Neural crest cell (in vitro differentiated cells): ENCODE measurements at regions not wholly inside any gene's neighbourhood (a gene's known extent, or its start where the extent isn't known, plus 50 kb on each side); places are given as distances from the start of the nearest gene placed in this dataset.

Experiments
- DNase-seq: peaks from one replicate; pipeline ENCODE4 v3.0.0; 2021; ENCODE audit warnings: low read depth, mixed read lengths, low spot score
- H3K27ac Mint-ChIP-seq: one replicate; pipeline ENCODE4 v1.8.0; 2021; ENCODE audit warnings: mild to moderate bottlenecking, mixed read lengths; ENCODE audit not compliant: unreplicated experiment
- H3K27me3 Mint-ChIP-seq: 2 replicates; pipeline ENCODE4 v1.8.0; 2021; ENCODE audit warnings: low read depth, mild to moderate bottlenecking, mixed read lengths
- H3K36me3 Mint-ChIP-seq: 2 replicates; pipeline ENCODE4 v1.8.0; 2021; ENCODE audit warnings: low read depth, mild to moderate bottlenecking, mixed read lengths
- H3K4me1 Mint-ChIP-seq: 2 replicates; pipeline ENCODE4 v1.8.0; 2021; ENCODE audit warnings: mixed read lengths
- H3K4me3 Mint-ChIP-seq: one replicate; pipeline ENCODE4 v1.8.0; 2021; ENCODE audit warnings: mild to moderate bottlenecking, mixed read lengths
- H3K9me3 Mint-ChIP-seq: 2 replicates; pipeline ENCODE4 v1.8.0; 2021; ENCODE audit warnings: mixed read lengths
- TF ChIP-seq, protein P1 (sequence below): fragments of 200-600 bp; sonication (generic); conservative IDR thresholded peaks from 2 replicates; pipeline ENCODE4 v1.5.0; 2021; ENCODE audit warnings: antibody characterized with exemption, mild to moderate bottlenecking

DNA sequence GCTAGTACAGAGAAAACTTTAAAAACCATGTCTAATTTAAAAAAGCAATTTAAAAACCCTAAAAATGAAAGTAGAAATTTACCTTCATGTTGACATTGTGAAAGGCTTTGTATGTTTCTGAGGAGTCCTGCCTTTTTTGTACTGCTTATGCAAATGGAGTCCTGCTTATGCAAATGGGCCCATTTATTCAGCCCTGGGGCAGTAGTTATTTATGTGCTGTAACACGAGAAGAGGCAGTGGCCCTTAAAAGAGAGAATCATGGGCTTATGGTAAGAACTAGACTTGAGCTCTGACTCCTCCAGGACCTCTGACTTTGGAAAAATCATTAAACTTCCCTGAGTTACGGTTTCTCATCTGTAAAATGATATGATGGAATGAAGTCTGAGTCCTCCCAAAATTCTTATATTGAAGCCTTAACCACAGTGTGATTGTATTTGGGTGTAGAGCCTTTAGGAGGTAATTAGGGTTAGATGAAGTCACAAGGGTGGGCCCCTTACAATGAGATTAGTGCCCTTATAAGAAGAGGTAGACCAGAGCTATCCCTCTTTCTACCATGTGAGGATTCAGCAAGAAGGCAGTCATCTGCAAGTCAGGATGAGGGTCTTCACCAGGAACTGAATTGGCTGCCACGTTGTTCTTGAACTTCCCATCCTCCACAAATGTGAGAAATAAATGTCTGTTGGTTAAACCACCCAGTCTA is 447.8 kb upstream of the CD180 start:
- TF ChIP-seq, protein P1, sequence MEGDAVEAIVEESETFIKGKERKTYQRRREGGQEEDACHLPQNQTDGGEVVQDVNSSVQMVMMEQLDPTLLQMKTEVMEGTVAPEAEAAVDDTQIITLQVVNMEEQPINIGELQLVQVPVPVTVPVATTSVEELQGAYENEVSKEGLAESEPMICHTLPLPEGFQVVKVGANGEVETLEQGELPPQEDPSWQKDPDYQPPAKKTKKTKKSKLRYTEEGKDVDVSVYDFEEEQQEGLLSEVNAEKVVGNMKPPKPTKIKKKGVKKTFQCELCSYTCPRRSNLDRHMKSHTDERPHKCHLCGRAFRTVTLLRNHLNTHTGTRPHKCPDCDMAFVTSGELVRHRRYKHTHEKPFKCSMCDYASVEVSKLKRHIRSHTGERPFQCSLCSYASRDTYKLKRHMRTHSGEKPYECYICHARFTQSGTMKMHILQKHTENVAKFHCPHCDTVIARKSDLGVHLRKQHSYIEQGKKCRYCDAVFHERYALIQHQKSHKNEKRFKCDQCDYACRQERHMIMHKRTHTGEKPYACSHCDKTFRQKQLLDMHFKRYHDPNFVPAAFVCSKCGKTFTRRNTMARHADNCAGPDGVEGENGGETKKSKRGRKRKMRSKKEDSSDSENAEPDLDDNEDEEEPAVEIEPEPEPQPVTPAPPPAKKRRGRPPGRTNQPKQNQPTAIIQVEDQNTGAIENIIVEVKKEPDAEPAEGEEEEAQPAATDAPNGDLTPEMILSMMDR = no peak
- H3K4me3 Mint-ChIP-seq = no peak overlapping the region
- no peaks in the 10 kb centered on the region for H3K36me3 Mint-ChIP-seq
- DNase-seq = no peak
- H3K9me3 Mint-ChIP-seq = peaks cover 5% of the 10 kb centered on the region
- no peaks in the 10 kb centered on the region for H3K27me3 Mint-ChIP-seq
- peaks cover 6% of the 10 kb centered on the region for H3K4me1 Mint-ChIP-seq
- no peak overlapping the region for H3K27ac Mint-ChIP-seq

DNA sequence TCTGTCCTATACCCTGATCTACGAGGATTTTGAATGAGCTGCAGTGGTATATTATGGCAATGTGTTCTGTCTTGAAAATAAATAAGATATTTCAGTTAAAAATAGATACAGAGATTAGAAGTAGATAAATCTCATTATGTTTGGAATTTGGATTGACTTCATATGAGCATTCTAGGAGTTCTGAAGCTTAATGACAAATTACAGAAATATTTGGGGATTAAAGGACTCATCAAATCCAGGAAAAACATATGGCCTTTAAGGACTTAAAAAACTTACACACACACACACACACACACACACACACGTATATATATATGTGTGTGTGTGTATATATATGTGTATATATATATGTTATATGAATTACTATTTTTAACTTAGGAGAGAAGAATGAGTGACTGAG is 446.9 kb upstream of the CD180 start:
- TF ChIP-seq, protein P1 = no peak
- no peak overlapping the region for H3K27ac Mint-ChIP-seq
- peaks cover 10% of the 10 kb centered on the region for H3K4me1 Mint-ChIP-seq
- no peak for DNase-seq
- no peaks in the 10 kb centered on the region for H3K27me3 Mint-ChIP-seq
- H3K4me3 Mint-ChIP-seq = no peak overlapping the region
- H3K9me3 Mint-ChIP-seq = peaks cover 5% of the 10 kb centered on the region
- H3K36me3 Mint-ChIP-seq = no peaks in the 10 kb centered on the region

DNA sequence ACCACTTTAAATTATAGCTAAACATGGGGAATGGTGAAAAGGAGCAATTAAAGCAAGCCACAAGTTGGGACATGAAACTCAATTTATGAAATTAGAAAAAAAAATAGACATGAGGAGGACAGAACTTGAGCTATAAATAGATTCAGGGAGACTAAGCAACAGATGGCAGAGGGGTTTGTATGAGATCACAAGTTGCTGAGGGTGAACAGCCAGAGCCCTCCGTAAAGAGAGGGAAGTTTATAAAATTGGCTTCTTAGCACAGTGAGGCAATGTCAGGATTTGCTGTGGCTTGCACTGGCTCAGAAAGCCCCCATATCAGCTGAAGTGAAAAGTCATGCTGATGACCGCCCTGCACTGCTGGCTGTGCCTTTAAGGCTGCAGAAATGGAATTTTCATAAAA is 443.4 kb upstream of the CD180 start:
- Mint-ChIP-seq H3K27me3 (no peaks in the 10 kb centered on the region), H3K4me3 (no peak overlapping the region), H3K4me1 (peaks cover 10% of the 10 kb centered on the region), H3K36me3 (no peaks in the 10 kb centered on the region), H3K9me3 (peaks cover 4% of the 10 kb centered on the region), H3K27ac (no peak overlapping the region)
- no peak for DNase-seq
- TF ChIP-seq, protein P1 = no peak

DNA sequence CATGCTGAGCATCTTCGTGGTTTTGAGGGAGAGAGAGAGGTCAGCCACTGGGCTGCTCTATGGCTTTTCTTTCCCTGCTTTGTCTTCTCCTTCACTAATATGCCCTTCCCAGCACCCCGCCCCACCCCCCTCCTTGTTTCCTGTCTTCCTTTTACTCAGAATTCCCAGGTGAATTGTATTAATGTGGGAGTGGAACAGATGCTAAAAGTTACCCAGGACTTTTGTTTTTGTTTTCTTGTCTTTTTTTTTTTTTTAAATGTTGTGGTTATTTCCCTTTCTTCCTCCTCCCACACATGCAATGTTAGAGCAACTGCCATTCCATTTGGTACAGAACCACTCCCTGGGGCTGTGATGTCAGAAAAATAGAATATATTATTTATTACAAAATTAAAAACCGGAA is 442.7 kb upstream of the CD180 start:
- Mint-ChIP-seq H3K36me3 (peaks cover 3% of the 10 kb centered on the region), H3K4me3 (no peak overlapping the region), H3K27ac (no peak overlapping the region), H3K9me3 (peaks cover 8% of the 10 kb centered on the region), H3K4me1 (peaks cover 10% of the 10 kb centered on the region), H3K27me3 (no peaks in the 10 kb centered on the region)
- no peak for DNase-seq
- TF ChIP-seq, protein P1 = no peak

DNA sequence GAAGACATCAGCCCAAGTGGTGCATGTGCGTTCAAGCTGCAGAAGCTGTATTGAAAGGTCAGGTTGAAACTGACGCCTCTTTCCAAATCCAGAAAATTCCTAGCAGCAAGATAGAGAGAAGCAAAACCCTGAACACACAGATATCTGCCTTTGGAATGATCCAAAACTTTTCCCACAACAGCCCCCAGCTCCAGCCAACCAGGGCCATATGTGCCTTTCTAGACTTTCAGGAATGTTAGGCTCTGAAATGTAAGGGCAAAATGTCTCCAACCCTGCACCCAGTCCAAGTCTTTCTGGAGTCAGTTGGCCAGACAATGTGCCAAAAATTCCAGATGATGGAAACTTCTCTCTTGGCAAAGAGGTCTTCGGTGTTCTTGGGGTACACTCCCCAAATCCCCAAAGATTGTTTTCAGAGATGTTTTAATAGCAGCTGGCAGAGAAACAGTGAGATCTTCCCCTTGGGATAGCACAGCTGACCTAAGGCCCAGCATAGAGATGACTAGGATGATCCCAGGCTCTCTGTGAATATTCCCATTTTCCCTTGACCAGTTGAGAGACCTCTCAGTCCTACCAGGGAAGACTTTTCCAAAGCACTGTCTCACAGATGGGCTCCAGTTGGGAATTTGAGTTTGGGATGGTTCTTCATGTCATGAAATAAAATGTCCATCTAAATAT is 440.4 kb upstream of the CD180 start:
- Mint-ChIP-seq H3K4me3 (no peak overlapping the region), H3K4me1 (peaks cover 10% of the 10 kb centered on the region), H3K27ac (no peak overlapping the region), H3K36me3 (peaks cover 10% of the 10 kb centered on the region), H3K9me3 (peaks cover 14% of the 10 kb centered on the region), H3K27me3 (no peaks in the 10 kb centered on the region)
- TF ChIP-seq, protein P1 = no peak
- DNase-seq = no peak
